Loucy (cell line): ENCODE measurements at regions not wholly inside any gene's neighbourhood (a gene's known extent, or its start where the extent isn't known, plus 50 kb on each side); places are given as distances from the start of the nearest gene placed in this dataset.

Source experiments
- CTCF ChIP-seq: fragments of 200-600 bp; sonication (generic); conservative IDR thresholded peaks from 2 replicates; pipeline ENCODE4 v1.5.1; 2014; ENCODE audit warnings: mild to moderate bottlenecking, antibody characterized with exemption, low read length
- EZH2phosphoT487 ChIP-seq: fragments of 200-600 bp; IDR thresholded peaks from 2 replicates; pipeline ENCODE4 v1.6.1; 2018; ENCODE audit warnings: antibody characterized with exemption, mild to moderate bottlenecking, moderate library complexity, borderline replicate concordance

- TF ChIP-seq CTCF (no peak), EZH2phosphoT487 (no peak)
Measured at GRCh38 chr6:92708270-92708669, 711.1 kb downstream of the EPHA7 start.
